ENCODE measurements at regions not wholly inside any gene's neighbourhood (a gene's known extent, or its start where the extent isn't known, plus 50 kb on each side); places are given as distances from the start of the nearest gene placed in this dataset.

DNA sequence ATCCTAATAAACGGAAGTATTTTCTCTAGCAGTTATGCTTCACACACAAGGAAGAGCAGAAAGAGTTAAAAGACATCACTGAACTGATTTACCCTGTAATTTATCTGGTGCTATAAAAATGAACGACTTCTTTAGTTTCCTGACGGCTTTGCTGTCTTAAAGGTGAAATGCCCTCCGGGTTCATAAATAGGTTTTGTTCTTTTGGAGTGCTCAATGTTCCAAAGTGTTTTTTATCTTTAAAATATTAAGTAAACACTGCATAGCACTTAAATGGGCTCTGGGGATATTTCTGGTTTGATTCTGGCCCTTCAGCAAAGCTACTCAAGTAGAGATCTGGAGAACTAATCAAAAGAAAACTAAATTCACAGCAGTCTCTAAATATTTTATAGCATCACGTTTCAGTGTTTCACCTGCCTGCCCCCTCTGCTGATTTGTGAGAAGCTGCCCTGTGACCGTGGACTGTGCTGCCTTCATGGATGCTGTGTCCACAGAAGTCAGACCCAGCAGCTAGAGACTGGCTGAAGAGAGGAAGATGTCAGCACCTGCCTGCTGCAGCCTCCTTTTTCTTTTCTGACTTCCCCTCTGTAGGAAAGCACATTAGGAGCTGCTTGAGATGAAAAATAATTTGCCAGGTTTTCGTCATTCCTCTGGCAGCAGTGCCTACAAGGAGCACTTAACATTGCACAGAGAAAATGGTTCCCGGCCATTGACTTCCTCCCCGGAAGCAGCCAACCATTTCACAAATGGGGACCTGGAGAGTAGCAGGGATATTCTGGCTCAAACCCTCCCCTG, 205.1 kb upstream of the FSCB start:
- Mint-ChIP-seq H3K4me1 (ENCODE audit: low read depth) (no peaks in the 10 kb centered on the region), H3K9me3 (no peaks in the 10 kb centered on the region), H3K36me3 (ENCODE audit: low read depth) (no peaks in the 10 kb centered on the region), H3K27ac (no peak overlapping the region), H3K27me3 (no peaks in the 10 kb centered on the region), H3K4me3 (no peak overlapping the region)
- DNase-seq = no peak
- ATAC-seq = no peak
- intact Hi-C loops (cut with micrococcal nuclease) = no loop called here
- ChIA-PET CTCF (no interaction called here), POLR2A (interaction anchor here (0.9 kb wide), 1 partner anchor 13 kb away, joined by 3 read pairs; no protein-coding TSS in a partner anchor)
- TF ChIP-seq, protein P1, sequence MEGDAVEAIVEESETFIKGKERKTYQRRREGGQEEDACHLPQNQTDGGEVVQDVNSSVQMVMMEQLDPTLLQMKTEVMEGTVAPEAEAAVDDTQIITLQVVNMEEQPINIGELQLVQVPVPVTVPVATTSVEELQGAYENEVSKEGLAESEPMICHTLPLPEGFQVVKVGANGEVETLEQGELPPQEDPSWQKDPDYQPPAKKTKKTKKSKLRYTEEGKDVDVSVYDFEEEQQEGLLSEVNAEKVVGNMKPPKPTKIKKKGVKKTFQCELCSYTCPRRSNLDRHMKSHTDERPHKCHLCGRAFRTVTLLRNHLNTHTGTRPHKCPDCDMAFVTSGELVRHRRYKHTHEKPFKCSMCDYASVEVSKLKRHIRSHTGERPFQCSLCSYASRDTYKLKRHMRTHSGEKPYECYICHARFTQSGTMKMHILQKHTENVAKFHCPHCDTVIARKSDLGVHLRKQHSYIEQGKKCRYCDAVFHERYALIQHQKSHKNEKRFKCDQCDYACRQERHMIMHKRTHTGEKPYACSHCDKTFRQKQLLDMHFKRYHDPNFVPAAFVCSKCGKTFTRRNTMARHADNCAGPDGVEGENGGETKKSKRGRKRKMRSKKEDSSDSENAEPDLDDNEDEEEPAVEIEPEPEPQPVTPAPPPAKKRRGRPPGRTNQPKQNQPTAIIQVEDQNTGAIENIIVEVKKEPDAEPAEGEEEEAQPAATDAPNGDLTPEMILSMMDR (IDR thresholded peaks at IDR 0.05) = no peak

DNA sequence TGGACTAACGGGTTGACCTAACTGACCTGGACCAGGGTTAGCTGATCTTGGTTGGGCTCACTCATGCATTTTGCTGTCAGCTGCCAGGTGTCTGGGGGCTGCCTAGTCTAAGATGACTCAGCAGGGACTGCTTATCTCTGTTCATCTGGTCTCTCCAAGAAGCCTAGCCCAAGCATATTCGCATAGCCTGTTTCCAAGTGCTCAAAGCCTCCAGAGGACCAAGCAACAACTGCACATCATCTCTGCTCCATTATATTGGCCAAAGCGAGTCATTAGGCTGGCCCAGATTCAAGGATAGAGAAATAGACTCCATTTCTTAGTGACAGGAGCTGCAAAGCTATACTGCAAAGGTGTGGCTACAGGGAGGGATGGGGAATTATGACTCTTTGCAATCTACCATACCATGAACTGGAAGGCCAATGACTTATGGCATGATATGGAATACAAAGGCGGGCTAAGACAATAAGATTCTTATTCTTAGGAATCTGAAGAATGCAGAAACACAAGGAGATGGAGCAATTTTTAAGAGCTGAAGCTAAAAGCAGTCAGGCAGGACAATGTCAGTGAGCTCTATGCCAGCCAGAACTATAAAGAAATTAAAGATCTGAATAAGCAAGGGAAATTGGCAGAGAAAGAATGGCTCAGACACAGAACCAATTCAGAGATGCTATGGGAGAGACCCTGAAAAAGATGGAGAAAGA, 194.6 kb upstream of the FSCB start:
- no peak for ATAC-seq
- H3K36me3 Mint-ChIP-seq (ENCODE audit: low read depth) = no peaks in the 10 kb centered on the region
- no peak overlapping the region for H3K4me3 Mint-ChIP-seq
- ChIA-PET CTCF (no interaction called here), POLR2A (no interaction called here)
- DNase-seq = no peak
- H3K27ac Mint-ChIP-seq = no peak overlapping the region
- intact Hi-C loops (cut with micrococcal nuclease) = no loop called here
- TF ChIP-seq, protein P1 (IDR thresholded peaks at IDR 0.05) = no peak
- H3K4me1 Mint-ChIP-seq (ENCODE audit: low read depth) = no peaks in the 10 kb centered on the region
- peaks cover 7% of the 10 kb centered on the region for H3K9me3 Mint-ChIP-seq
- no peaks in the 10 kb centered on the region for H3K27me3 Mint-ChIP-seq

DNA sequence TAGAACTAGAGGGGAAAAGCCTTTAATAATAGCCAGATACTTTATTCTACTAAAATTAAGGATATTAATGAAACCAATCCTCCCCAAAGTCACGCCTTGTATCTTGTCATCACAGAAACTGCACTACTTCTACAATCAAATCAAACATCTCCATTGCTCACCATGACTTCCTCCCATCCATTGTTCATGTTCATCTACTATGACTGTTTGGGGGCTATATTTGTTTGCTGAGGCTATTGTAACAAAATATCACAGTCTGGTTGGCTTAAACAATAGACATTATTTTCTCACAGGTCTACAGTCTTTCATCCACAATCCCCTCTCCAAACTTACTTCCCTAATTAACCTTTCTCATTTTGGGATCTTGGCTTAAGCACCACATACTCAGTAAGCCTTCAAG, 193.6 kb upstream of the FSCB start:
- Mint-ChIP-seq H3K27ac (no peak overlapping the region), H3K36me3 (ENCODE audit: low read depth) (no peaks in the 10 kb centered on the region), H3K4me1 (ENCODE audit: low read depth) (no peaks in the 10 kb centered on the region), H3K27me3 (no peaks in the 10 kb centered on the region), H3K9me3 (peaks cover 7% of the 10 kb centered on the region), H3K4me3 (no peak overlapping the region)
- TF ChIP-seq, protein P1 (IDR thresholded peaks at IDR 0.05) = no peak
- ChIA-PET CTCF (no interaction called here), POLR2A (no interaction called here)
- intact Hi-C loops (cut with micrococcal nuclease) = no loop called here
- no peak for DNase-seq
- no peak for ATAC-seq

DNA sequence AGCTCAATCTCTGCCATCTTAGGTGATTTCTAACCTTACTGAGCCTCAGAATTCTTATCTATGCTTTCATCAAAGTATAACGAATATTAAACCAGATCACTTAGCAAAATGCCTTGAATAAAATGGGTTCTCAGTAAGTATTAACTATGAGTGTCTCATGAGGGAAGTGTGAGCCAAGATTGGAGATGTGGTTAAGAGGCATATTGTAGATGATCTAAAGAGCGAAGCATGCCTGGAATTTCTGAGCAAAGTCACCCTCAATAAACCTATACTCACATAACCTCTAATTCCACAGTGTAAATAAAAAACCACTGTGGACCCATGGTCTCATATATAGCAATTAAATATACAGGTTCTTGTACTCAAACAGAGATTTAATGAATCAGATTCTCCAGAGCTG, 193.1 kb upstream of the FSCB start:
- POLR2A ChIA-PET = no interaction called here
- H3K27me3 Mint-ChIP-seq = no peaks in the 10 kb centered on the region
- no peak overlapping the region for H3K4me3 Mint-ChIP-seq
- TF ChIP-seq, protein P1 (IDR thresholded peaks at IDR 0.05) = no peak
- intact Hi-C loops (cut with micrococcal nuclease) = no loop called here
- no peak overlapping the region for H3K27ac Mint-ChIP-seq
- peaks cover 7% of the 10 kb centered on the region for H3K9me3 Mint-ChIP-seq
- DNase-seq = no peak
- no peaks in the 10 kb centered on the region for H3K36me3 Mint-ChIP-seq (ENCODE audit: low read depth)
- CTCF ChIA-PET = no interaction called here
- H3K4me1 Mint-ChIP-seq (ENCODE audit: low read depth) = no peaks in the 10 kb centered on the region
- no peak for ATAC-seq

DNA sequence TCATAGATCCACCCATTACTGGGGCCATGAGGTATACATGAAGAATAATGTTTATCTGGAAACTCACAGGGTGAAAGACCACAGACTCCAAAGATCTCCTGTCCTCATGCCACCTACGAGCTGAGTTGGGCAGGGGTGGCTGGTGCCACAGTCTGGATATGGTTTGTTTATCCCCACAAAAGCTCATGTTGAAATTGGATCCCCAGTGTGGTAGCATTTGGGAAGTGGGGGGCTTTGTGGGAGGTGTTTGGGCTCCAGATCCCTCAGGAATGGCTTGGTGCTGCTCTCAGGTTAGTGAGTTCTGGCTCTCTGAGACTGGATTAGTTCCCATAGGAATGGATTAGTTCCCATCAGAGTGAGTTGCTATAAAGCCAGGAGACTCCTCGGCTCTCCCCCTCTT, 192.3 kb upstream of the FSCB start:
- Mint-ChIP-seq H3K4me3 (no peak overlapping the region), H3K27ac (no peak overlapping the region), H3K27me3 (no peaks in the 10 kb centered on the region), H3K36me3 (ENCODE audit: low read depth) (no peaks in the 10 kb centered on the region), H3K9me3 (peaks cover 7% of the 10 kb centered on the region), H3K4me1 (ENCODE audit: low read depth) (no peaks in the 10 kb centered on the region)
- ATAC-seq (no peak), DNase-seq (no peak)
- intact Hi-C loops (cut with micrococcal nuclease) = no loop called here
- ChIA-PET CTCF (no interaction called here), POLR2A (interaction anchor here (0.7 kb wide), 1 partner anchor 13 kb away, joined by 3 read pairs; no protein-coding TSS in a partner anchor)
- TF ChIP-seq, protein P1 (IDR thresholded peaks at IDR 0.05) = no peak

Data from activated CD8-positive, alpha-beta T cell treated with anti-CD3 and anti-CD28 coated beads for 36 hours (primary cell).